K562 (cell line): ENCODE measurements at regions not wholly inside any gene's neighbourhood (a gene's known extent, or its start where the extent isn't known, plus 50 kb on each side); places are given as distances from the start of the nearest gene placed in this dataset.

Experiments used
- ATAC-seq: fragments of 200-7000 bp; cut with Tn5 transposase; 3 replicates; pipeline ENCODE4 v1.9.1; 2020; ENCODE audit warnings: moderate library complexity
- BruUV-seq: library from RNA; stranded (reverse); fragments of 400-500 nt; replicated peaks from 2 replicates; lab custom pipeline; 2021; lab: Mats Ljungman, UMichigan
- CTCF ChIA-PET: fragments of 300-600 bp; formaldehyde crosslinking; extraction: SDS; loops from one replicate; lab custom pipeline; 2021; ENCODE audit warnings: low intra/inter-chr PET ratio; lab: Yijun Ruan, JAX
- POLR2A ChIA-PET: fragments of 300-600, 350-650 bp; sonication (Branson Sonifier 250); formaldehyde crosslinking; extraction: SDS; loops from one replicate; lab custom pipeline; 2021; ENCODE audit warnings: antibody characterized with exemption, inconsistent platforms; lab: Yijun Ruan, JAX
- DNase-seq, 4 experiments: peaks; one replicate each; pipeline versions ENCODE4 v3.0.0 to v3.0.0-alpha.2; 2011 to 2018; ENCODE audit warnings: low spot score in 3 of 4, mixed read lengths in 3 of 4; ENCODE audit errors: extremely low read depth in 1 of 4
- FAIRE-seq: peaks from 2 replicates; lab custom pipeline; 2011; peaks lifted over from hg19 to GRCh38; lab: Jason Lieb, UNC
- H2AFZ ChIP-seq: 2 replicates; pipeline ENCODE4 v1.6.0; 2011; ENCODE audit warnings: low read depth, low read length, control low read depth, inconsistent platforms
- H3K27ac ChIP-seq: fragments of 200-600 bp; 3 replicates; pipeline ENCODE4 v1.8.0; 2011; ENCODE audit warnings: low read depth, mild to moderate bottlenecking, control low read depth, inconsistent platforms, low read length, moderate library complexity, mixed read lengths; ENCODE audit errors: extremely low read depth
- H3K27me3 ChIP-seq, 2 experiments: fragments of 300-600 bp in 1 of 2; 2 replicates in 1 of 2; 3 replicates in 1 of 2; pipeline versions ENCODE4 v1.6.0 to v1.8.0; 2011; ENCODE audit warnings: inconsistent platforms in 2 of 2, low read length in 2 of 2, mild to moderate bottlenecking in 1 of 2, mixed read lengths in 1 of 2, moderate library complexity in 1 of 2; ENCODE audit not compliant: control insufficient read depth in 2 of 2, insufficient read depth in 2 of 2
- H3K36me3 ChIP-seq: fragments of 300-600 bp; 3 replicates; pipeline ENCODE4 v1.8.0; 2011; ENCODE audit warnings: mild to moderate bottlenecking, low read length, inconsistent platforms; ENCODE audit not compliant: control insufficient read depth, insufficient read depth
- H3K4me1 ChIP-seq, 2 experiments: fragments of 200-600 bp in 1 of 2; replicated peaks in 1 of 2; 2 replicates in 1 of 2; 3 replicates in 1 of 2; pipeline versions ENCODE4 v1.5.1 to v1.8.0; 2011; ENCODE audit warnings: inconsistent platforms in 2 of 2, low read length in 2 of 2, mild to moderate bottlenecking in 1 of 2, mixed read lengths in 1 of 2, moderate library complexity in 1 of 2; ENCODE audit not compliant: control insufficient read depth in 2 of 2, insufficient read depth in 2 of 2
- H3K4me2 ChIP-seq: 2 replicates; pipeline ENCODE4 v1.6.1; 2011; ENCODE audit warnings: low read length, control low read depth, inconsistent platforms, mixed read lengths; ENCODE audit not compliant: insufficient read depth
- H3K4me3 ChIP-seq: fragments of 200-600 bp; sonication (generic), shearing (Covaris generic); 2 replicates; pipeline ENCODE4 v1.5.1; 2016; ENCODE audit warnings: control low read depth, inconsistent platforms
- H3K79me2 ChIP-seq: fragments of 200-600 bp; 3 replicates; pipeline ENCODE4 v1.8.0; 2011; ENCODE audit warnings: low read length, inconsistent platforms; ENCODE audit not compliant: control insufficient read depth, insufficient read depth
- H3K9ac ChIP-seq, 2 experiments: 2 replicates each; pipeline versions ENCODE4 v1.6.0 to v1.6.1; 2011; ENCODE audit warnings: low read depth in 2 of 2, low read length in 2 of 2, control low read depth in 1 of 2, inconsistent platforms in 1 of 2, mild to moderate bottlenecking in 1 of 2, mixed read lengths in 1 of 2; ENCODE audit not compliant: insufficient read depth in 1 of 2
- H3K9me1 ChIP-seq: one replicate; pipeline ENCODE4 v1.6.0; 2011; ENCODE audit warnings: inconsistent platforms, mild to moderate bottlenecking, low read length, moderate library complexity; ENCODE audit not compliant: control insufficient read depth, insufficient read depth
- H3K9me3 ChIP-seq: replicated peaks from 2 replicates; pipeline ENCODE4 v1.5.1; 2011; ENCODE audit warnings: low read depth, low read length, inconsistent platforms; ENCODE audit not compliant: control insufficient read depth, insufficient read depth
- H4K20me1 ChIP-seq: replicated peaks from 2 replicates; pipeline ENCODE4 v1.6.1; 2011; ENCODE audit warnings: low read length, inconsistent platforms, mixed read lengths; ENCODE audit not compliant: control insufficient read depth, insufficient read depth
- MAFK ChIP-seq: IDR thresholded peaks from 2 replicates; pipeline ENCODE4 v1.6.1; 2011; ENCODE audit warnings: low read length, improper control_type of control experiment
- MEIS2 ChIP-seq: fragments of 450-650 bp; IDR thresholded peaks from 2 replicates; pipeline ENCODE4 v1.6.1; 2014; ENCODE audit warnings: mild to moderate bottlenecking; ENCODE audit not compliant: partially characterized antibody
- NCOA6 ChIP-seq: fragments of 450-650 bp; IDR thresholded peaks from 2 replicates; pipeline ENCODE4 v1.6.1; 2017; ENCODE audit warnings: mild to moderate bottlenecking
- RBM15 ChIP-seq: fragments of 200-400 bp; formaldehyde crosslinking; IDR thresholded peaks from 2 replicates; pipeline ENCODE4 v1.6.1; 2018; ENCODE audit warnings: mild to moderate bottlenecking, low read length, moderate library complexity; ENCODE audit not compliant: insufficient read depth
- RNF2 ChIP-seq: sonication (generic); IDR thresholded peaks from 2 replicates; pipeline ENCODE4 v1.6.1; 2016
- SRSF1 ChIP-seq: fragments of 200-400 bp; formaldehyde crosslinking; IDR thresholded peaks from 2 replicates; pipeline ENCODE4 v1.6.1; 2017; ENCODE audit warnings: mild to moderate bottlenecking, low read depth, low read length, moderate library complexity
- STAT5A ChIP-seq: IDR thresholded peaks from 2 replicates; pipeline ENCODE4 v1.6.1; 2012; ENCODE audit warnings: low read length, inconsistent platforms, borderline replicate concordance
- TCF15 ChIP-seq: fragments of 250-450 bp; sonication (Bioruptor Pico); IDR thresholded peaks from 2 replicates; pipeline ENCODE4 v1.8.0; 2022; ENCODE audit warnings: moderate library complexity, mild to moderate bottlenecking, inconsistent platforms
- ZEB2 ChIP-seq: fragments of 450-650 bp; IDR thresholded peaks from 2 replicates; pipeline ENCODE4 v1.6.1; 2016
- ZNF407 ChIP-seq: fragments of 450-650 bp; IDR thresholded peaks from 2 replicates; pipeline ENCODE4 v1.6.1; 2016; ENCODE audit warnings: low read depth
- ZNF586 ChIP-seq: fragments of 450-650 bp; formaldehyde crosslinking; conservative IDR thresholded peaks from 2 replicates; pipeline ENCODE4 v1.4.0; 2020; ENCODE audit warnings: mild to moderate bottlenecking, moderate library complexity
- WGBS: fragments of 100-300 bp; shearing (Covaris generic); methylation state at CpG from one replicate; pipeline ENCODE4 v1.1.6; 2016; ENCODE audit warnings: low coverage, mixed read lengths; ENCODE audit not compliant: insufficient coverage; ENCODE audit errors: missing lambda C conversion rate; 5-methylcytosine and 5-hydroxymethylcytosine counted together
- in situ Hi-C: fragments of 300-500 bp; cut with MboI; formaldehyde crosslinking; loops from 4 replicates; pipeline ENCODE4 v1.15.0; 2018; ENCODE audit warnings: inconsistent platforms, mixed read lengths
- intact Hi-C: fragments of 100-400 bp; cut with micrococcal nuclease; formaldehyde crosslinking; loops from 2 replicates; pipeline ENCODE4 v1.14.2; 2022
- TF ChIP-seq, protein P1 (sequence below): fragments of 450-650 bp; formaldehyde crosslinking; IDR thresholded peaks from 2 replicates; pipeline ENCODE4 v1.4.0; 2022; ENCODE audit warnings: missing genetic modification characterization

DNA sequence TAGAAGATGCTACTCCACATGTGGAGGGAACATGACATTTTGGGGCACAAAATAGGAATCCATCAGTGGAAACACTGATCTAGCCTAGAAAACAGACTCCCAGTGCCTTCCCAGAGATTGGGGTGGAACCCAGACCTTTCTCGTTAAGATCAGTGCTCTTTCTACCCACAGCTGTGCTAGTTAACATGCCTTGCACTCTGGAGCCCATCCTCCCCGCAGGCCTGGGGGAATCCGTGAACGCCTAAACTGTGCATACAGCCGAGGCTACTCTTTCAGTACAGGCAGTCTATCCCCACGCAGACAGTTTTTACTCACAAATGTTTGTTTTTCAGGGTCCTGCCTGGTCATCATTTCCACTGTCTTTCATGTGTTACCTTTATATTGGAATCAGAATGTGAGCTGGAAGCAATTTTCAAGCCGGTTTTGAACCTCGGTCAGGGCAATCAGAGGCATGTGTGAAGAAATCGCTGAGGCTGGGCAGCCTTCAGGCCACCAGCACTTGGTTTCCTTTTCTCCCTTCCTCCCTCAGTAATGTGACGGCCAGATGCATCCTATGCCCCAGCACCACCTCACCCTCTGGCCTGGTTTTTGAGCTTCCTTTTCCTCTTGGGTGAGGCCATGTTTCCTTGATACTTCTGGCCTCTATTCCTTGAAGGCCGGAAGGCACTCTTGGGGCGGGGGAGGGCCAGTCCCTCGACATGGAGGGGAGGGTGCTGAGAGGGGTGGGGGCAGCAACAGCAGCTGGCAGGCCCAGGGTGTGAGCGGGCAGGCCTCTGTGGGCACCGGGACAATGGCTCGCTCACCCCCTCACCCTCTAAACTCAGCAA lies 123.6 kb upstream of the GALNT15 start:
- Histone ChIP-seq H2AFZ (no peak overlapping the region), H3K79me2 (no peaks in the 10 kb centered on the region), H3K9ac (0 out of 4 replicates have a peak overlapping the region, but pooled peaks of 1 of the 2 experiments have one; percentile 14), H3K4me3 (no peak overlapping the region), H3K4me2 (no peak overlapping the region), H3K27ac (no peak overlapping the region), H3K36me3 (no peaks in the 10 kb centered on the region), H3K9me3 (no peaks in the 10 kb centered on the region), H3K4me1 (no peaks in the 10 kb centered on the region), H4K20me1 (no peaks in the 10 kb centered on the region), H3K9me1 (no peaks in the 10 kb centered on the region), H3K27me3 (peaks cover 0 to 6% of the 10 kb centered on the region in 2 experiments; a peak in 2 of 5 replicates)
- intact Hi-C loops (no loop called here), in situ Hi-C loops (no loop called here)
- 2% methylated on average over 14 of the region's 16 CpGs for WGBS
- BruUV-seq: no TSS peak
- no peak for FAIRE-seq
- 0 out of 3 replicates have a peak, but pooled peaks have one; percentile 11 for ATAC-seq
- CTCF ChIA-PET: interaction anchor here (3.6 kb wide), 1 partner anchor 128 kb away, joined by 28 read pairs; no protein-coding TSS in a partner anchor
- no peak for DNase-seq
- POLR2A ChIA-PET: interaction anchor here (0.6 to 1.1 kb wide), 3 partner anchors 9 to 46 kb away, joined by 3 to 5 read pairs (median 3); no protein-coding TSS in a partner anchor
- no peak for TF ChIP-seq STAT5A
- TF ChIP-seq, protein P1, sequence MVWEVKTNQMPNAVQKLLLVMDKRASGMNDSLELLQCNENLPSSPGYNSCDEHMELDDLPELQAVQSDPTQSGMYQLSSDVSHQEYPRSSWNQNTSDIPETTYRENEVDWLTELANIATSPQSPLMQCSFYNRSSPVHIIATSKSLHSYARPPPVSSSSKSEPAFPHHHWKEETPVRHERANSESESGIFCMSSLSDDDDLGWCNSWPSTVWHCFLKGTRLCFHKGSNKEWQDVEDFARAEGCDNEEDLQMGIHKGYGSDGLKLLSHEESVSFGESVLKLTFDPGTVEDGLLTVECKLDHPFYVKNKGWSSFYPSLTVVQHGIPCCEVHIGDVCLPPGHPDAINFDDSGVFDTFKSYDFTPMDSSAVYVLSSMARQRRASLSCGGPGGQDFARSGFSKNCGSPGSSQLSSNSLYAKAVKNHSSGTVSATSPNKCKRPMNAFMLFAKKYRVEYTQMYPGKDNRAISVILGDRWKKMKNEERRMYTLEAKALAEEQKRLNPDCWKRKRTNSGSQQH: no peak
- no peak for TF ChIP-seq RBM15
- TF ChIP-seq ZNF407: no peak
- TF ChIP-seq SRSF1: no peak
- TF ChIP-seq ZEB2: no peak
- TF ChIP-seq MEIS2: no peak
- TF ChIP-seq MAFK: no peak
- no peak for TF ChIP-seq NCOA6
- no peak for TF ChIP-seq ZNF586 (CRISPR knock-in tag)
- no peak for TF ChIP-seq RNF2
- no peak for TF ChIP-seq TCF15
